ENCODE measurements at regions not wholly inside any gene's neighbourhood (a gene's known extent, or its start where the extent isn't known, plus 50 kb on each side); places are given as distances from the start of the nearest gene placed in this dataset.

- no peak for TF ChIP-seq CTCF (optimal IDR thresholded peaks at IDR 0.05 in 1 of 3, IDR thresholded peaks at IDR 0.05 in 1 of 3, conservative IDR thresholded peaks at IDR 0.05 in 1 of 3; ENCODE audit: extremely low read depth in 1 of 3, insufficient read depth in 2 of 3, low read length in 3 of 3)
- TF ChIP-seq EZH2 (IDR thresholded peaks at IDR 0.05; ENCODE audit: low read length), result no peak
Observed at GRCh38 chr12:132427174-132427768, 62.7 kb upstream of the FBRSL1 start.

Data from keratinocyte (primary cell).